H1 (cell line): ENCODE measurements at regions not wholly inside any gene's neighbourhood (a gene's known extent, or its start where the extent isn't known, plus 50 kb on each side); places are given as distances from the start of the nearest gene placed in this dataset.

Experiments used
- CTCF ChIA-PET: fragments of 300-600 bp; sonication (Branson Sonifier 250); formaldehyde crosslinking; loops from one replicate; lab custom pipeline; 2021; ENCODE audit not compliant: partially characterized antibody; lab: Charles Lee
- POLR2A ChIA-PET: fragments of 300-600 bp; sonication (Branson Sonifier 250); formaldehyde crosslinking; loops from one replicate; lab custom pipeline; 2021; ENCODE audit warnings: inconsistent platforms; ENCODE audit not compliant: partially characterized antibody; lab: Charles Lee
- DNase-seq, 2 experiments: peaks; one replicate each; pipeline versions ENCODE4 v3.0.0 to v3.0.0-alpha.2; 2010 to 2022; ENCODE audit warnings: low spot score in 2 of 2, low read depth in 1 of 2, mixed read lengths in 1 of 2
- FAIRE-seq: peaks from 2 replicates; lab custom pipeline; 2011; peaks lifted over from hg19 to GRCh38; lab: Jason Lieb, UNC
- H2AFZ ChIP-seq: 2 replicates; pipeline ENCODE4 v1.8.1; 2012; ENCODE audit warnings: low read length, inconsistent platforms
- H2AK5ac ChIP-seq: 2 replicates; pipeline ENCODE4 v1.6.1; 2013; ENCODE audit warnings: low read depth, low read length
- H2BK120ac ChIP-seq: replicated peaks from 2 replicates; pipeline ENCODE3; 2013; ENCODE audit warnings: low read depth, low read length, inconsistent platforms
- H2BK12ac ChIP-seq: 2 replicates; pipeline ENCODE4 v1.6.1; 2013; ENCODE audit warnings: low read depth, low read length
- H2BK15ac ChIP-seq: 2 replicates; pipeline ENCODE4 v1.6.1; 2013; ENCODE audit warnings: low read length
- H2BK20ac ChIP-seq: 2 replicates; pipeline ENCODE4 v1.6.1; 2013; ENCODE audit warnings: low read length
- H2BK5ac ChIP-seq: 2 replicates; pipeline ENCODE4 v1.6.1; 2013; ENCODE audit warnings: low read depth, low read length
- H3K14ac ChIP-seq: 2 replicates; pipeline ENCODE4 v1.6.1; 2013; ENCODE audit warnings: inconsistent platforms; ENCODE audit not compliant: insufficient read length
- H3K18ac ChIP-seq: 2 replicates; pipeline ENCODE4 v1.6.1; 2013; ENCODE audit warnings: low read length; ENCODE audit errors: extremely low read depth
- H3K23ac ChIP-seq: 2 replicates; pipeline ENCODE4 v1.6.1; 2013; ENCODE audit warnings: inconsistent platforms; ENCODE audit not compliant: insufficient read length
- H3K23me2 ChIP-seq: 2 replicates; pipeline ENCODE4 v1.6.1; 2013; ENCODE audit warnings: low read depth, low read length
- H3K27ac ChIP-seq: 2 replicates; pipeline ENCODE4 v1.6.1; 2011; ENCODE audit warnings: low read depth, low read length, inconsistent platforms
- H3K27me3 ChIP-seq, 4 experiments: replicated peaks in 1 of 4; 1 replicate in 1 of 4; 2 replicates in 3 of 4; pipeline versions ENCODE4 v1.6.1 to v1.8.1; 2011 to 2013; ENCODE audit warnings: low read length in 3 of 4, mild to moderate bottlenecking in 3 of 4, inconsistent platforms in 2 of 4, mixed read lengths in 2 of 4, moderate library complexity in 1 of 4; ENCODE audit not compliant: control insufficient read depth in 3 of 4, insufficient read depth in 3 of 4; ENCODE audit errors: extremely low read depth in 1 of 4
- H3K36me3 ChIP-seq, 4 experiments: 2 replicates each; pipeline versions ENCODE4 v1.6.1 to v1.8.1; 2011 to 2013; ENCODE audit warnings: mild to moderate bottlenecking in 4 of 4, low read length in 3 of 4, moderate library complexity in 2 of 4, control low read depth in 1 of 4, inconsistent platforms in 1 of 4; ENCODE audit not compliant: insufficient read depth in 4 of 4, control insufficient read depth in 2 of 4
- H3K4ac ChIP-seq: replicated peaks from 2 replicates; pipeline ENCODE3; 2013; ENCODE audit warnings: low read length, low read depth, mixed read lengths, inconsistent platforms; ENCODE audit not compliant: insufficient read length
- H3K4me1 ChIP-seq, 4 experiments: replicated peaks in 1 of 4; 1 replicate in 1 of 4; 2 replicates in 3 of 4; pipeline versions ENCODE4 v1.6.1 to v1.8.1; 2011 to 2013; ENCODE audit warnings: low read length in 3 of 4, inconsistent platforms in 2 of 4, mixed read lengths in 1 of 4; ENCODE audit not compliant: insufficient read depth in 4 of 4, control insufficient read depth in 3 of 4
- H3K4me2 ChIP-seq, 2 experiments: 2 replicates each; pipeline versions ENCODE4 v1.6.1 to v1.8.1; 2011 to 2013; ENCODE audit warnings: low read depth in 2 of 2, low read length in 2 of 2, control low read depth in 1 of 2, inconsistent platforms in 1 of 2, mild to moderate bottlenecking in 1 of 2; ENCODE audit not compliant: insufficient read depth in 1 of 2
- H3K4me3 ChIP-seq, 4 experiments: fragments of 200-600, 300-600 bp in 1 of 4; sonication (generic), shearing (Covaris generic), sonication (Bioruptor Twin) in 1 of 4; 2 replicates each; pipeline versions ENCODE4 v1.5.1 to v1.8.1; 2011 to 2016; ENCODE audit warnings: low read length in 4 of 4, low read depth in 3 of 4, control low read depth in 2 of 4, inconsistent platforms in 2 of 4, mild to moderate bottlenecking in 2 of 4, mixed read lengths in 1 of 4, moderate library complexity in 1 of 4; ENCODE audit not compliant: insufficient read depth in 2 of 4; ENCODE audit errors: extremely low read depth in 1 of 4
- H3K56ac ChIP-seq: replicated peaks from 2 replicates; pipeline ENCODE3; 2013; ENCODE audit warnings: low read depth, mild to moderate bottlenecking, mixed read lengths, low read length, inconsistent platforms; ENCODE audit not compliant: insufficient read length
- H3K79me1 ChIP-seq: 2 replicates; pipeline ENCODE4 v1.6.1; 2013; ENCODE audit warnings: low read depth, low read length, control low read depth
- H3K79me2 ChIP-seq, 2 experiments: 2 replicates each; pipeline versions ENCODE4 v1.6.1 to v1.8.1; 2012 to 2013; ENCODE audit warnings: low read length in 2 of 2, mild to moderate bottlenecking in 2 of 2, inconsistent platforms in 1 of 2; ENCODE audit not compliant: insufficient read depth in 2 of 2, control insufficient read depth in 1 of 2
- H3K9ac ChIP-seq, 4 experiments: replicated peaks in 1 of 4; 1 replicate in 1 of 4; 2 replicates in 3 of 4; pipeline versions ENCODE4 v1.6.1 to v1.8.1; 2011 to 2013; ENCODE audit warnings: low read depth in 3 of 4, low read length in 3 of 4, control low read depth in 2 of 4, mild to moderate bottlenecking in 2 of 4, moderate library complexity in 2 of 4, inconsistent platforms in 1 of 4; ENCODE audit errors: extremely low read depth in 1 of 4
- H3K9me3 ChIP-seq, 2 experiments: 2 replicates each; pipeline versions ENCODE4 v1.6.1 to v1.8.1; 2012 to 2013; ENCODE audit warnings: mild to moderate bottlenecking in 2 of 2, moderate library complexity in 2 of 2, control low read depth in 1 of 2, inconsistent platforms in 1 of 2, low read depth in 1 of 2, low read length in 1 of 2, mixed read lengths in 1 of 2; ENCODE audit not compliant: insufficient read depth in 2 of 2
- H4K20me1 ChIP-seq, 2 experiments: replicated peaks in 1 of 2; 2 replicates each; pipeline versions ENCODE3 to v1.8.1; 2011 to 2013; ENCODE audit warnings: inconsistent platforms in 2 of 2, low read length in 2 of 2, mild to moderate bottlenecking in 1 of 2; ENCODE audit not compliant: insufficient read depth in 2 of 2, control insufficient read depth in 1 of 2
- H4K5ac ChIP-seq: 2 replicates; pipeline ENCODE4 v1.6.1; 2013; ENCODE audit warnings: low read length, low read depth, mixed read lengths, inconsistent platforms; ENCODE audit not compliant: insufficient read length
- H4K8ac ChIP-seq: 2 replicates; pipeline ENCODE4 v1.8.0; 2013; ENCODE audit warnings: mild to moderate bottlenecking, moderate library complexity, low read length, inconsistent platforms; ENCODE audit not compliant: insufficient read depth; ENCODE audit errors: extremely low read depth
- H4K91ac ChIP-seq: replicated peaks from 2 replicates; pipeline ENCODE3; 2013; ENCODE audit warnings: low read length, mixed read lengths, inconsistent platforms; ENCODE audit not compliant: insufficient read length
- FOSL1 ChIP-seq: IDR thresholded peaks from 2 replicates; pipeline ENCODE4 v1.6.1; 2011; ENCODE audit warnings: mild to moderate bottlenecking, low read depth, low read length, moderate library complexity; ENCODE audit not compliant: insufficient read depth
- GABPA ChIP-seq: IDR thresholded peaks from 2 replicates; pipeline ENCODE4 v1.6.1; 2011; ENCODE audit warnings: mild to moderate bottlenecking, low read length, moderate library complexity, borderline replicate concordance; ENCODE audit not compliant: insufficient read depth
- KDM1A ChIP-seq: fragments of 200-600, 300-600 bp; sonication (generic); IDR thresholded peaks from 2 replicates; pipeline ENCODE4 v1.7.1; 2016; ENCODE audit warnings: mild to moderate bottlenecking, low read length, borderline replicate concordance
- RAD21 ChIP-seq, 2 experiments: IDR thresholded peaks in 1 of 2; conservative IDR thresholded peaks in 1 of 2; 2 replicates each; pipeline ENCODE4 v1.6.1; 2011; ENCODE audit warnings: low read depth in 2 of 2, low read length in 2 of 2, improper control_type of control experiment in 1 of 2, inconsistent platforms in 1 of 2, mild to moderate bottlenecking in 1 of 2, moderate library complexity in 1 of 2
- WGBS, 2 experiments: shearing (Covaris generic) in 1 of 2; methylation state at CpG; one replicate each; pipeline versions ENCODE4 v1.1.6 to v1.1.7; 2013 to 2015; ENCODE audit warnings: low lambda C conversion rate in 2 of 2, mixed read lengths in 2 of 2, inconsistent platforms in 1 of 2, low coverage in 1 of 2, missing lambda C conversion rate in 1 of 2; ENCODE audit not compliant: insufficient replicate concordance in 2 of 2, insufficient coverage in 1 of 2, insufficient read length in 1 of 2; ENCODE audit errors: extremely low coverage in 1 of 2, missing lambda C conversion rate in 1 of 2; 5-methylcytosine and 5-hydroxymethylcytosine counted together

GRCh38 chr1:90193116-90193515, 198.2 kb downstream of the ZNF326 start:
- Histone ChIP-seq H3K79me1 (no peaks in the 10 kb centered on the region), H3K27ac (no peak overlapping the region), H3K4me3 (no peak overlapping the region), H2BK20ac (no peak overlapping the region), H2BK12ac (no peak overlapping the region), H4K8ac (no peak overlapping the region), H2BK15ac (no peak overlapping the region), H3K4me2 (no peak overlapping the region), H4K91ac (no peak overlapping the region), H3K9me3 (no peaks in the 10 kb centered on the region), H2AK5ac (no peak overlapping the region), H3K14ac (no peak overlapping the region), H3K56ac (no peak overlapping the region), H3K4ac (no peak overlapping the region), H2BK120ac (no peak overlapping the region), H3K9ac (no peak overlapping the region), H3K79me2 (no peaks in the 10 kb centered on the region), H3K4me1 (peaks cover 0 to 3% (median 0%) of the 10 kb centered on the region in 4 experiments; a peak in 1 of 7 replicates), H3K18ac (no peak overlapping the region), H2AFZ (no peak overlapping the region), H3K36me3 (no peaks in the 10 kb centered on the region), H4K5ac (no peak overlapping the region), H3K23ac (no peak overlapping the region), H3K27me3 (no peaks in the 10 kb centered on the region), H4K20me1 (no peaks in the 10 kb centered on the region), H3K23me2 (no peaks in the 10 kb centered on the region), H2BK5ac (no peak overlapping the region)
- TF ChIP-seq KDM1A (no peak), GABPA (no peak), RAD21 (IDR thresholded peaks at IDR 0.05 in 1 of 2, conservative IDR thresholded peaks at IDR 0.05 in 1 of 2; ENCODE audit: low read depth in 2 of 2, low read length in 2 of 2) (no peak), FOSL1 (no peak)
- WGBS, 2 experiments: 93% methylated on average over 6 of the region's 6 CpGs; no CpG with 5 or more reads in 1 of the 2 experiments
- ChIA-PET CTCF (interaction anchor here (0.8 to 1.0 kb wide), 2 partner anchors 100 to 147 kb away, joined by 4 to 5 read pairs; no protein-coding TSS in a partner anchor), POLR2A (no interaction called here)
- no peak for FAIRE-seq
- no peak for DNase-seq
